Inflammatory macrophage (primary cell): ENCODE measurements at regions not wholly inside any gene's neighbourhood (a gene's known extent, or its start where the extent isn't known, plus 50 kb on each side); places are given as distances from the start of the nearest gene placed in this dataset.
A peak's percentile ranks its signal among the peaks of the same experiment; 100 is the strongest.

Experiments used
- DNase-seq, 2 donors: peaks; one replicate each; pipeline ENCODE4 v3.0.0-alpha.2; 2020 to 2022

GRCh38 chr12:18207266-18207665 lies 54.1 kb upstream of the PIK3C2G start:
- DNase-seq: no peak

- no peak for DNase-seq
Observed at GRCh38 chr12:18206198-18206597, 55.1 kb upstream of the PIK3C2G start.

- no peak for DNase-seq
Observed at GRCh38 chr12:18204053-18204452, 57.3 kb upstream of the PIK3C2G start.

- no peak for DNase-seq
Observed at GRCh38 chr12:18192119-18192518, 69.2 kb upstream of the PIK3C2G start.

GRCh38 chr12:18183141-18183540 lies 78.2 kb upstream of the PIK3C2G start:
- no peak for DNase-seq

GRCh38 chr12:18171571-18171970 lies 81.6 kb upstream of the RERGL start:
- DNase-seq: no peak

- DNase-seq: no peak
Observed at GRCh38 chr12:18168016-18168415, 78.0 kb upstream of the RERGL start.

GRCh38 chr12:18165889-18166288 lies 75.9 kb upstream of the RERGL start:
- no peak for DNase-seq

GRCh38 chr12:18165422-18165871 lies 75.5 kb upstream of the RERGL start:
- DNase-seq: no peak

- no peak for DNase-seq
Observed at GRCh38 chr12:18160901-18161300, 70.9 kb upstream of the RERGL start.

- DNase-seq: peak; percentile 28 to 42
Observed at GRCh38 chr12:18158774-18159557, 69.0 kb upstream of the RERGL start.

- DNase-seq: no peak
Observed at GRCh38 chr12:18153826-18154225, 63.8 kb upstream of the RERGL start.

GRCh38 chr12:18151036-18151435 lies 61.0 kb upstream of the RERGL start:
- DNase-seq: no peak

GRCh38 chr12:18148961-18149360 lies 59.0 kb upstream of the RERGL start:
- no peak for DNase-seq

GRCh38 chr12:18146363-18146762 lies 56.4 kb upstream of the RERGL start:
- DNase-seq: peak; percentile 53 to 93

GRCh38 chr12:18145924-18146323 lies 55.9 kb upstream of the RERGL start:
- DNase-seq: peak; percentile 58 to 76

- DNase-seq: no peak
Observed at GRCh38 chr12:18141048-18141982, 51.3 kb upstream of the RERGL start.

GRCh38 chr12:18139989-18140596 lies 50.1 kb upstream of the RERGL start:
- DNase-seq: peak in 1 of 2 donors; percentile 75
